Ishikawa (cell line): ENCODE measurements at regions not wholly inside any gene's neighbourhood (a gene's known extent, or its start where the extent isn't known, plus 50 kb on each side); places are given as distances from the start of the nearest gene placed in this dataset.

ENCODE experiments used
- CEBPB ChIP-seq: IDR thresholded peaks from 2 replicates; pipeline ENCODE4 v1.6.1; 2012
- EGR1 ChIP-seq: IDR thresholded peaks from 2 replicates; pipeline ENCODE4 v1.6.1; 2012
- EP300 ChIP-seq: IDR thresholded peaks from 2 replicates; pipeline ENCODE4 v1.6.1; 2012; ENCODE audit warnings: borderline replicate concordance
- RAD21 ChIP-seq: IDR thresholded peaks from 2 replicates; pipeline ENCODE4 v1.6.1; 2012; ENCODE audit warnings: low read depth
- REST ChIP-seq: IDR thresholded peaks from 2 replicates; pipeline ENCODE4 v1.6.1; 2012; ENCODE audit warnings: low read depth, mild to moderate bottlenecking
- TCF12 ChIP-seq: IDR thresholded peaks from 2 replicates; pipeline ENCODE4 v1.6.1; 2012; ENCODE audit warnings: low read depth
- ZBTB7A ChIP-seq: IDR thresholded peaks from 2 replicates; pipeline ENCODE4 v1.6.1; 2012; ENCODE audit warnings: low read depth

- TF ChIP-seq CEBPB = no peak
- no peak for TF ChIP-seq TCF12
- no peak for TF ChIP-seq ZBTB7A
- TF ChIP-seq EGR1 = no peak
- no peak for TF ChIP-seq EP300
- TF ChIP-seq RAD21 = no peak
- no peak for TF ChIP-seq REST
Observed at GRCh38 chr20:22924949-22925612, 110.0 kb upstream of the SSTR4 start.
